ENCODE measurements at regions not wholly inside any gene's neighbourhood (a gene's known extent, or its start where the extent isn't known, plus 50 kb on each side); places are given as distances from the start of the nearest gene placed in this dataset.

DNA sequence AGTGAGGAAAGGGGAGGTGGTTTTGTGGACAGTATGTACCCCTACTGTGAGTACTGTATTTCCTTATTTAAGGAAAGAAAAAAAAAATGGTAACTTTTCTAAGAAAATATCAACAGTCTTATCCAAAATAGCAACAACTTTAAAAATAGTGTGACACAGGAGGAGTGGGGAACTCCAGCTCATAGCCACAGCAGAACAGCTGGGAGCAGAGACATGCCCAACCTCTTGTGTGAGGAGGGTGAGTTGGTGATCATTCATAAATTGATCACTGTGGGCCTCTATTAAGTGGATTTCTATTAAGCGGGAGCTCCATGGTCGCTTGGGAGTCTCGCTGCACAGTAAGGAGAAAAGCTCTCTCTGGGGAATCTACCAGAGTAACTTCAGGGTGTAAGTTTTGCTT is 158.8 kb upstream of the DUSP10 start:
- no peak for TF ChIP-seq CTCF (IDR thresholded peaks at IDR 0.05; ENCODE audit: low read length)
- TF ChIP-seq EZH2phosphoT487 (IDR thresholded peaks at IDR 0.05; ENCODE audit: low read length): no peak
